ENCODE measurements at regions not wholly inside any gene's neighbourhood (a gene's known extent, or its start where the extent isn't known, plus 50 kb on each side); places are given as distances from the start of the nearest gene placed in this dataset.

DNA sequence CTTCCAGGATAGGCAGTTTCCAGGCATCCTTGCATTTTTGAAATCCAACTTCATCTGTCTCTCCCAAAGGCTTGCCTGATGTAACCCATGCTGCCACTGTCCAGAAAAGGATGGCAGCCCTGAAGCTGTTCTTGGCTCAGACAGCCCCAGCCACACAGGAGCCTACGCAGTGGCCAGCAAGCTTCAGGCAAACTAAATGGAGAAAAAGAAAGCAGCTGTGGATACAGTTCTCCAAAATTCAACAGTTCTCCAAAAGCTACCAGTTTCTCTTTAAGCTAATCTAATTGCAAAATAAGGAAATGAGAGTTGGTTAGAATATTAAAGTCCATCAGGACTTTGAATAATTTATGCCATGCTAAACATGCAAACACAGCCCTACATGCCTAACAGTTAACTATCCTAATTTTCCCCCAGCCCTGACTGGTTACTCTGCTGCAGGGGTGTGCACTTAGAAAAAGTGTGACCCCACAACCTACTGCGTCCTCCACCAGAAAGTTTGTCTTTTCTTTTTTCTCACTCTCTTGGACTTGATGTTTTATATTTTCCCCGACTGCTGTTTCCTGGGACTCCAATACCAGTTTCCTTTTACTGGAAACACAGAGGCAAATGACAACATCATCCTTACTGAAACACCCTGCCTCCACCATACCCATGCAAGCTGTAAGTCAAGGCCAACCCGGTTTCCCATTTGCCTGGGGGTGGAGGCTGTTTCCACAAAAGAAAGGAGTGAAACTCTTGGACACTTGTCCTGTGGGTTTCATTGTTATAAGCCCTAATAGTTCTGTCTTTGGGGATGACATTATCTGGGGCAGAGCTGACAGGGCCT lies 69.1 kb upstream of the OR5AN1 start:
- Histone ChIP-seq H3K27ac (replicated peaks; ENCODE audit: low read length) (no peak overlapping the region), H3K4me1 (ENCODE audit: control insufficient read depth in 2 of 2, insufficient read depth in 1 of 2, low read depth in 1 of 2, low read length in 2 of 2) (peaks cover 0 to 2% of the 10 kb centered on the region in 2 donors), H2AFZ (ENCODE audit: low read length) (no peak overlapping the region), H2AK5ac (ENCODE audit: low read depth, low read length) (no peak overlapping the region), H3K4ac (ENCODE audit: low read length) (no peak overlapping the region), H3K14ac (ENCODE audit: low read length) (no peak overlapping the region), H3K18ac (ENCODE audit: low read length) (no peak overlapping the region), H3K9me3 (replicated peaks in 1 of 2; ENCODE audit: control insufficient read depth in 2 of 2, insufficient read depth in 1 of 2, low read depth in 1 of 2, low read length in 2 of 2) (peaks cover 0 to 3% of the 10 kb centered on the region in 2 donors), H3K4me2 (ENCODE audit: insufficient read depth, low read length, poor library complexity, severe bottlenecking) (no peak overlapping the region), H3K36me3 (replicated peaks in 1 of 2; ENCODE audit: control insufficient read depth in 2 of 2, insufficient read depth in 2 of 2, low read length in 2 of 2) (no peaks in the 10 kb centered on the region), H3K23ac (ENCODE audit: low read depth, low read length, poor library complexity) (no peak overlapping the region), H4K91ac (ENCODE audit: low read depth, low read length, poor library complexity) (no peak overlapping the region), H3K27me3 (ENCODE audit: control insufficient read depth in 3 of 3, insufficient read depth in 3 of 3, low read depth in 1 of 3, low read length in 3 of 3) (peaks cover 0 to 4% (median 0%) of the 10 kb centered on the region in 3 experiments), H3K79me1 (ENCODE audit: low read depth, low read length) (no peaks in the 10 kb centered on the region), H3K9ac (ENCODE audit: low read depth, low read length, poor library complexity) (no peak overlapping the region), H2BK120ac (ENCODE audit: low read depth, low read length) (no peak overlapping the region), H2BK12ac (ENCODE audit: low read length) (no peak overlapping the region), H3K4me3 (ENCODE audit: low read length in 2 of 2) (no peak overlapping the region), H2BK5ac (ENCODE audit: low read length) (no peak overlapping the region), H4K8ac (ENCODE audit: low read depth, low read length) (no peak overlapping the region), H2BK15ac (ENCODE audit: low read length) (no peak overlapping the region)
- no CpG with 5 or more reads among the region's 4 CpGs for WGBS, 2 donors (ENCODE audit: extremely low coverage in 2 of 2, insufficient read length in 2 of 2, insufficient replicate concordance in 1 of 2)
- no peak for DNase-seq (ENCODE audit: low spot score)

DNA sequence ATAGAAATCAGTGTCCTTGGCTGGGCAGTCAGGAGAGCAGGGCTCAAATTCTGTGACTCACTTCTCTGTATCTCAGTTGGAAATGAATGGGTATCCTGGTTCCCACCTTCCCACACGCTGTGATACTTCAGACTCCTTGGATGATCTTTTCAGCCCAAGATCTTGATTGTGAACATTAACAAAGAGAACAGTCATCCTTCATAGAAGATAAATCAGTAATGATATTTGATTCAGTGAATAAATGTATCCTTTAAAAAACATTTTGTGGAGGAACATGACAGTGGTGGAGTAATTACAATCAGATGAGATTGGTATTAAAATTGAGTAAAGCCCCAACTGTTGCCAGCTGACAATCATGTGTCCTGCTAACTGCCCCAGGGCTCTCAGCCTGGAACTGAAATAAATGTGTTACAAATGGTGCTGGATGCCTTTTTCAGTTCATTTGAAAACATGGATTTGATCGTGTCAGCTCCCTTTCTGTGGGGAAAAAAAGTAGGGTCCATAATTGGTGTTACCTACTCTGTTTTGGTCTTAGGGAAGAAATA lies 72.9 kb upstream of the OR5AN1 start:
- H3K14ac ChIP-seq (ENCODE audit: low read length): no peak overlapping the region
- no peak overlapping the region for H2AK5ac ChIP-seq (ENCODE audit: low read depth, low read length)
- no peak overlapping the region for H2BK12ac ChIP-seq (ENCODE audit: low read length)
- H3K4me3 ChIP-seq (ENCODE audit: low read length in 2 of 2): no peak overlapping the region
- no peak overlapping the region for H3K9ac ChIP-seq (ENCODE audit: low read depth, low read length, poor library complexity)
- peaks cover 0 to 2% of the 10 kb centered on the region in 2 donors for H3K4me1 ChIP-seq (ENCODE audit: control insufficient read depth in 2 of 2, insufficient read depth in 1 of 2, low read depth in 1 of 2, low read length in 2 of 2)
- H2BK5ac ChIP-seq (ENCODE audit: low read length): no peak overlapping the region
- DNase-seq (ENCODE audit: low spot score): no peak
- no peak overlapping the region for H3K27ac ChIP-seq (replicated peaks; ENCODE audit: low read length)
- H3K27me3 ChIP-seq (ENCODE audit: control insufficient read depth in 3 of 3, insufficient read depth in 3 of 3, low read depth in 1 of 3, low read length in 3 of 3): peaks cover 0 to 4% (median 0%) of the 10 kb centered on the region in 3 experiments
- H3K9me3 ChIP-seq (replicated peaks in 1 of 2; ENCODE audit: control insufficient read depth in 2 of 2, insufficient read depth in 1 of 2, low read depth in 1 of 2, low read length in 2 of 2): no peaks in the 10 kb centered on the region
- H3K23ac ChIP-seq (ENCODE audit: low read depth, low read length, poor library complexity): no peak overlapping the region
- no CpG with 5 or more reads among the region's 2 CpGs for WGBS, 2 donors (ENCODE audit: extremely low coverage in 2 of 2, insufficient read length in 2 of 2, insufficient replicate concordance in 1 of 2)
- no peak overlapping the region for H3K18ac ChIP-seq (ENCODE audit: low read length)
- no peak overlapping the region for H2BK120ac ChIP-seq (ENCODE audit: low read depth, low read length)
- H2AFZ ChIP-seq (ENCODE audit: low read length): no peak overlapping the region
- H3K36me3 ChIP-seq (replicated peaks in 1 of 2; ENCODE audit: control insufficient read depth in 2 of 2, insufficient read depth in 2 of 2, low read length in 2 of 2): no peaks in the 10 kb centered on the region
- H2BK15ac ChIP-seq (ENCODE audit: low read length): no peak overlapping the region
- H3K4ac ChIP-seq (ENCODE audit: low read length): no peak overlapping the region
- H4K8ac ChIP-seq (ENCODE audit: low read depth, low read length): no peak overlapping the region
- no peak overlapping the region for H4K91ac ChIP-seq (ENCODE audit: low read depth, low read length, poor library complexity)
- no peak overlapping the region for H3K4me2 ChIP-seq (ENCODE audit: insufficient read depth, low read length, poor library complexity, severe bottlenecking)
- H3K79me1 ChIP-seq (ENCODE audit: low read depth, low read length): no peaks in the 10 kb centered on the region

- Histone ChIP-seq H2BK5ac (ENCODE audit: low read length) (no peak overlapping the region), H3K23ac (ENCODE audit: low read depth, low read length, poor library complexity) (no peak overlapping the region), H3K27me3 (ENCODE audit: control insufficient read depth in 3 of 3, insufficient read depth in 3 of 3, low read depth in 1 of 3, low read length in 3 of 3) (peaks cover 0 to 4% (median 0%) of the 10 kb centered on the region in 3 experiments), H3K4me1 (ENCODE audit: control insufficient read depth in 2 of 2, insufficient read depth in 1 of 2, low read depth in 1 of 2, low read length in 2 of 2) (peaks cover 0 to 2% of the 10 kb centered on the region in 2 donors), H3K79me1 (ENCODE audit: low read depth, low read length) (no peaks in the 10 kb centered on the region), H2AK5ac (ENCODE audit: low read depth, low read length) (no peak overlapping the region), H3K36me3 (replicated peaks in 1 of 2; ENCODE audit: control insufficient read depth in 2 of 2, insufficient read depth in 2 of 2, low read length in 2 of 2) (no peaks in the 10 kb centered on the region), H3K4me3 (ENCODE audit: low read length in 2 of 2) (no peak overlapping the region), H3K18ac (ENCODE audit: low read length) (no peak overlapping the region), H4K8ac (ENCODE audit: low read depth, low read length) (no peak overlapping the region), H3K9me3 (replicated peaks in 1 of 2; ENCODE audit: control insufficient read depth in 2 of 2, insufficient read depth in 1 of 2, low read depth in 1 of 2, low read length in 2 of 2) (no peaks in the 10 kb centered on the region), H3K14ac (ENCODE audit: low read length) (no peak overlapping the region), H3K27ac (replicated peaks; ENCODE audit: low read length) (no peak overlapping the region), H2BK12ac (ENCODE audit: low read length) (no peak overlapping the region), H2BK15ac (ENCODE audit: low read length) (no peak overlapping the region), H3K9ac (ENCODE audit: low read depth, low read length, poor library complexity) (no peak overlapping the region), H3K4ac (ENCODE audit: low read length) (no peak overlapping the region), H2BK120ac (ENCODE audit: low read depth, low read length) (no peak overlapping the region), H3K4me2 (ENCODE audit: insufficient read depth, low read length, poor library complexity, severe bottlenecking) (no peak overlapping the region), H4K91ac (ENCODE audit: low read depth, low read length, poor library complexity) (no peak overlapping the region), H2AFZ (ENCODE audit: low read length) (no peak overlapping the region)
- DNase-seq (ENCODE audit: low spot score): no peak
- no CpG with 5 or more reads among the region's 5 CpGs for WGBS, 2 donors (ENCODE audit: extremely low coverage in 2 of 2, insufficient read length in 2 of 2, insufficient replicate concordance in 1 of 2)
Observed at GRCh38 chr11:59284773-59285129, 72.0 kb upstream of the MPEG1 start.

Data from neuronal stem cell (in vitro differentiated cells).